HG02884 (cell line): ENCODE measurements at regions not wholly inside any gene's neighbourhood (a gene's known extent, or its start where the extent isn't known, plus 50 kb on each side); places are given as distances from the start of the nearest gene placed in this dataset.

Source experiments
- ATAC-seq: cut with Tn5 transposase; IDR thresholded peaks from one replicate; pipeline ENCODE4 v1.9.1; 2021; ENCODE audit warnings: mild to moderate bottlenecking, moderate library complexity; ENCODE audit not compliant: unreplicated experiment

DNA sequence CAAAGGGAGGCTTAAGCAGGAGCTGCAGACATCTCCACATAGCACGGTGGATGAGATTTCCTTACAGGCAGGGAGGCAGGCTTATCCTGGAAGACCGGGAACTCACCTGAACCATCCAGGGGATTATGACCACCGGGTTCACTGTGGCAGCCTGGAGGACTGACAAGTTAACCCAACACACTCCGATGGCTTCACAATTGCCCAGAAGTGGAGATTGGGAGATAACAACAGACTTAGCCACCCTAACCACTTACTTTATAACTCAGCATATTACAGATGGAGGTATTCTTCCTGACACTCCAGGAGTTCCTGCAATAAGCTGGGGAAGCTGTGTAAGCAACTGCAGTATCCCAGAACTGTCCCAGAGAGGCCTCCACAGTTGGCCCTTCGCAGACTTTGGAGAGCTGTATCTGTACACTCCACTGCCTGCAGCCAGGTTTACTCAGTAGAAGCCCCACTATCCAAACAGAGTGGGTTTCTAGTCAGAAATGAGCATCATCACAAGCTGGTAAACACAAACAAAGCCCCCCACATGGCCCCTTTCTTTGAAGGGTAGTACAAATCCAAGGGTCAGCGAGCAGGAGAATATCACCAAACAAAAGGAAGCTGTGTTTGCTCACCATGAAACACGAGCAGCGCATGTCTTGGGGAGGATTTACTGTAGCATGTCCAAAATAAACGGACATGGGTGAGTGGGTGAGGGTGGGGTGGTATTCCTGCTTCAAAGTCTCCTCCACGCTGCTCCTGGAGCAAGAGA lies 462.2 kb downstream of the RASEF start:
- ATAC-seq = no peak

DNA sequence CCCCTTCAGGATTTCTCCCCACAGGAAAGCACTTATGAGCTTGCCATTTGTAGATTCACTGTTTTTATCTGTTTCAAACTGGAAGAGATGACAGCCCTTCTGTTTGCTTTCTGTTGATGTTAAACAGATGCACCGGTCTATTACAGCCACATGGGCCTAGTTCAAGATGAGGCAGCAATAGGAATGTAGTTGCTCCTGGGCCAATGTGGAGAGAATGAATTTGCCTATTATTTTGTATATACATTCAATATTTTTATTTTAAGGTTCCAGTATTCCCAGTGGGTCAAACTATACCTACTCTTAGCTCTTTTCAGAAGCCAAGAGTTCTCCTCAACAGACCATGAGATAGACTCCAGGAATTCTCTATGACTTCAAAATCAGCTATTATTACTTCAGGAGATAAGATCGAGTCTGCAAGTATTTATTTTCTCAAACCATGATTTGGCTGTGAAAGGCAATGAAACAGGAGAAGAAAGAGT lies 461.6 kb downstream of the RASEF start:
- no peak for ATAC-seq

DNA sequence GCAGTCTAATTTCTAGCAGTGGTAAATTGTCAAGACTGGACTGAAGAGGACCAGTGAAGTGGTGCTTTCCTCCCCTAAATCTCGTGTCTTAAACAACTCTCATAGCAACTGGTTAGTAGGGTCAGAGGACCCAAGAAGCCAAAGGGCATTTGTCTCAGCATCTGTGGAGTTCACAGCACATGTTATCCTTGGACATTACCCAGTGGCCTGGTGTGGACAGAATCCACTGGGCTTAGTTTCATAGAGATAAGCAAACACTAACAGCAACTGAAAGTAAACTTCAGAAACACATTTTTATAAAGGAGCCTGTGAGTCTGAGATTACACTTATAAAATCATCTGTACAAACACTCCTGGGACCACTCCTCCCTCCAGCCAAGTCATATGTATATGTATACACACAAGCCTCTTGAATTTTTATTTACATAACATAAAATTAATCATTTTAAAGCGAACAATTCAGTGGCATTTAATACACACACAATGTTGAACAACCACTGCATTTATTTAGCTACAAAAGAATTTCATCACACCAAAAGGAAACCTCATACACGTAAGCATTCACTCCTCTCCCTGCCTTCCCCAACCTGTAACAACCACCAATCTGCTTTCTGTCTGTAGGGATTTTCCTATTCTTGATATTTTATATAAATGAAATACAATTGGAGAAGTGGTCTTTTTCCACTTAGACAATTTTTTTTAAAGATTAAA lies 457.8 kb downstream of the RASEF start:
- no peak for ATAC-seq

DNA sequence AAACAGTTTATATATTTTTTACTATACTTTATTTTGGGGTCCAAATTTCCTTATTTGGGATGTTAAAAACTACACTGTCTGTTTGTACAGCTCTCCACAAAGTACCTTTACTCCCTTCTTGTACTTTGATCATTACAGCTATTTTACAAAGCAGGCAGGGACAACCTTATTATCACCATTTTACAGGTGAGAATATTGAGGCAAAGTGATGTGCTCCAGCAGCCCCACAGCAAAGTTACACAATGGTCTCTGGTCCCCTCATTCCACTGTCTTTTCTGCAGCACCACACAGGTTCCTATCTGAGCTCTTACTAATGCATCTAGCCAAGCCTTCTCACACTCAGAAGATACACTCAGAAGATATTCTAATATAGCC lies 457.3 kb downstream of the RASEF start:
- ATAC-seq = no peak

DNA sequence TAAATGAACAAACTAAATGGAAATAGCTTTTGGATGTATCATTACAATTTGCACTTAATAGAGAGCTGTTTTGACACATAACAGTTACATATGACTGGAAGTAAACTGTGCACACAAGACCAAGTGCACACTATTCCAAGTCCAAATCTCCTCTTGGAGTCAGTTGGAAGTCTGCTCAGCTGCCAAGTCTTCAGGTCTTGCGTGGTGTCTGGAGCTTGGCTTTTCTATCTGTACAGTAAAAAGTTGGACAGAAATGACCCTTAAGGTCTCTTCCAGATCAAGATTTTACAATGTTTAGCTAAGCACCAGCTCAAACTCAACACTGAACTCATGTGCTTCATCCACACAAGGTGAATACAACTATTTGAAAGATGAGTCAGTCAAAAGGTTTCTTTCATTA lies 456.9 kb downstream of the RASEF start:
- ATAC-seq = no peak

DNA sequence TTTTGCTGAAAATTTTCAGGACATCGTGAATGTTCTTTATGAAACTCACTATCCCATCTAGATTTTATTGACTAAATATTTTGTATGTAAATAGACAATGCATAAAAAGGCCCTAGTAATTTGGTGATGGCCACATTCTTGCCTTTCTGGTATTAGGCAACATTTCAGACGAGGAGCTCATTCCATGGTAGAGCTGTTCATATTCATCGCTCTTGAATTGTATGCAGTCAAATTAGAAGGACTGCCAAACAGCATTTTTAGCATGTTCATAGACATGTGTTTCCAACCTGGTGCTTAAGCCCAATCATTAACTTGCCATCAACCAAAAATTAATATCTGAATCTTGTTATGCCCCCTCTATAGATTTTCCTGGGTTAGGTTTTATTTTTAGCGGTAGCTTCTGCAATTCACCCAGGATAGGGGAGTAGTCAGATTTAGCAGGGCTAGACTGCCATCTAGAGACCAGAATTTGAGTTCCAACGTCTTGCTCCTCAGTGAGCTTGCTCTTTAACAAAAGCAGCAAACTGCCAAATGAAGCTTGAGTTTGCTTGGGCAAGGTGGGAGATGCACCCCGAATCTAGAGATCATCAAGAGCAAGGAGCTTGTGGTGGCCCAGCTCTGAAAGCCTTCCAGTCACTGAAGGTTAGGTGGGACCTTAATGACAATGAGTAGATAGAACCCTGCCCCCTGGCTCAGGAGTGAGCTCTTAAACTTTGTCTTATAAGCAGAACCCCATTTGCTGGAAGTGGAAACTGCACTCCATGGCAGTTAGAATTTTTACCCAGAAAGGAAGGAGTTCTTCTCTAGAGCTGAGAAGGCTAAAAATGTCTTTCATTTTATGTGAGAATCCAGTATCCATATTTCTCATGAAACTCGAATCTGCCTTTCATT lies 456.2 kb downstream of the RASEF start:
- no peak for ATAC-seq

DNA sequence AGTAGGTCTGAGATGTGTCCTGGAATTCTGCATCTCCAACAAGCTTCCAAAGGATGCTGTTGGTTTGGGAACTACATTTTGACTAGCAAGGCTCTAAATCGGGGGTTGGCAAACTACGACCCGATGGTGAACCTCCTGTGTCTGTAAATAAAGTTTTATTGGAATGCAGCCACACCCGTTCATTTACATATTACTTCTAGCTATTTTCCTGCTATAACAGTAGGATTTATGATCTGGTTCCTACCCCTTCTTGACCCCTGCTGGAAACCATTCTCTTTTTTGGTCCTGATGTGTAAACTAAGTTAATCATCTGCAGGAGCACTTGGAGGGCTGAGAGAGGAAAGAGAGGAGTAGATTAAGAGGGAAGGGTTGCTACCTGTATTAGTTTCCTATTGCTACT lies 454.5 kb downstream of the RASEF start:
- no peak for ATAC-seq

DNA sequence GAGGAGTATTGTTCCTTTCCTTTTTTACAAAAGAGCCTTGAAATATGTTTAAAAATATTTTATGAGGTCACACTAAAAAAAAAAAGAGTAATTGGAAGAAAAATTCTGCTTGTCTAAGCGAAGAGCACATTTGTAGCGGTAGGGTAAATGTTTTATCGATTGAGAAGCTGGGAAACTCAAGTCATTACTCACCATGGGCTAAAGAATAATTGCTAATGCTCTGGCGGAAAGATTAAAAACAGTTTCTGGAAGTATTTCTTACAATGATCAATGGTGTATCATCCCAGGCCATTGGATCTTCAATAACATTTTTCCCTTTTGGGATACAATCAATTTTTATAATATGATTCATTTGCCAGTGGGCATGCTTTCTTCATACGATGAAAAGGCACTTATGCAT lies 450.0 kb downstream of the RASEF start:
- no peak for ATAC-seq

DNA sequence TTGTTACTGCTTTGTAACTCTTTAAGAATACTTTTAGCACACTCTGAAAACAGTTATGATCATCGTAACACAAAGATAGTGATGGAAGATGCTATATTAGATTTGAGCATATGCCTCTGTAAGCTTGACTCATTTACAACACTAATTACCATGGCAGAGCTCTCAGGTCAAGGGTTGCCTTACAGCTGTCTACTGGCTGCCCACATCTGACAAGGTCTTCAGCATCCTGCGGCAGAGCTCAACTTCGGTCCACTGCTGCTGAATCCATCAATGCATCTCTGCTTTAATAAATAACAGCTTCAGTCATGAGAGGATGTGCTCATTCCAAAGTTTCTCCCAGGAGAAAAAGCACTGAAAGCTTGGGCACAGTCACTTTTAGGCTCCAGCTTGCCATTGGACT lies 449.4 kb downstream of the RASEF start:
- no peak for ATAC-seq

DNA sequence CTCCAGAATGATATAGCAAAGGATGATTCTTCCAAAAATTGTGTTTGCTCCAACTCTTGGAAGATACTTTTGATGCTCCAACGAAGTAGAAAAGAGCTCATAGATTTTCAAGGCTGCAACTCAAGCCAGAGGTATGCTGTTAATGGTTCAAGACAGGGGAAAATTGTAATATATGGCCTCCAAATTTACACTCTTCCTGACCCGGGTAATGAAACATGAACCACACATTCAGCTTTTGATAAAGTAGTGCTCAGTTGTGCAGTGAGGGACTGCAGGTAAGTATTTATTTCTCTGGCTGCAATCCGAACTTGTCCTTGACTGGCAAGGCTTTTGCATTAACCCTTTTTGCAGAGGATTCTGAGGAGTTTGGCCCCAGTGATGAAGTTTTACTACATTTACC lies 446.4 kb downstream of the RASEF start:
- no peak for ATAC-seq

DNA sequence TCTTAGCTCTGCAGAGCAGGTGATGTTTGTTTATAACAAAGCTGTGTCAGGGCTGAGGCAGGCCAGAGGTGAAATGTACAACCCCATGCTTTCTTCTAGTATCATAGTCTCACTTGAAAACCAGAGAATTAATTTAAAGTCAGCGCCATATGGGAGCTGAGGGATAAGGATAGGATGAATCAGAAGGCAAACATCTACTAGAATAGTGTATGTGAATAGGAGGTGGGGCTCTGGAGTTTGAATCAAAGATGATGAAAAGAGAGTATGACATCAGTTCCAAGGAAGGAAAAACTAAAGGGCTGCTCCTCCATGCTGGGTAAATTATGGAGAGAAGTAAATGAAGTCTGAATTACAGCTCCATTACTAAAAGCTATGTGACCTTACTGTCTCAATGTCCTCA lies 441.5 kb downstream of the RASEF start:
- no peak for ATAC-seq

DNA sequence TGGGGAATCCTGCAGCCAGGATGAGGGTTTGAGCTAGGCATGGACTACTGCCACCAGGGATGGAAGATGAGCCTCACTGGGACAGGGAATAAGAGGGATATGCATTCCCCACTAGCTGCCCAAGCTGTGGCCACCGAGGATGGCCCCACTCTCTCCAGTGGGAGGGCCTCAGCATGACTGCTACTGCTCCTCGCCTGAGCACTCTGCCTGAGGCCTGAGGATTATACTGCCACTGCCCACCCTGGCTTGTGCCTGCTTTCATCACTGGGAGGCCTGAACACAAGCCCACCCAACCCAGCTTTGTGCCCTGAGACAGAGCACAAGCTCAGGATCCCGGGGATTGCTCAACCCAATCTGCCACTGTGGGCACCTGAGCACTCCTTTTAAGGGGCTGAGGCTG lies 425.6 kb downstream of the RASEF start:
- no peak for ATAC-seq

DNA sequence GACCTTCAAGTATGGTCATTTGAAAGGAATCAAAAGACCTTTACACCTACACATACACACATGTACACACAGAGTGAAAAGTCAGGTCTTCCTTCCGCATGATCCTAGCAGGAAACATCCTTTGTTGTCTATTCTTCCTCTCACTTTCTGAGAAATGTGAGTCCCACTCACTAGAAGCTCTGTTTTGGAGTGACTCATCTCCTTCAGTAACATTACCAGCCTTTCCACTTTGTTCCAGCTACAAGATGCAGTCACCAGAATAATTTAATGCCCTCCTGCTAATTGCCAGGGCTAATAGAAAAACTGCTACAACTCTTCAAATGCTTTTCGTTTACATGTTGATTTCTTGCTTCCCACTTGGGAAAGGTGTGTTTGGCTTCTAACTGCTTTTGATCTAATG lies 417.3 kb downstream of the RASEF start:
- ATAC-seq = no peak

DNA sequence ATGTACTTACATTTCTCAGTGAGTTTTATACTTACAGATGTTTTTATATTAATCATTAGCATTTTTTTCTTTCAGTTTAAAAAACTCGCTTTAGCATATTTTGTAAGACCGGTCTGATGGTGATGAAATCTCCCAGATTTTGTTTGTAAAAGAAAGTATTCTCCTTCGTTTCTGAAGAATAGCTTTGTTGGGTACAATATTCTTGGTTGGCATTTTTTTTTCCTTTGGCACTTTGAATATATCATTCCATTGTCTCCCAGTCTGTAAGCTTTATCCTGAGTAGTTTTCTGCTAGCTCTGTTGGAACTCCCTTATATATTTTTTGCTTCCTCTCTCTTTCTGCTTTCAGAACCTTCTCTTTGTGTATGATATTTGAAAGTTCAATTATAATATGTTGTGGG lies 412.6 kb downstream of the RASEF start:
- ATAC-seq = no peak

DNA sequence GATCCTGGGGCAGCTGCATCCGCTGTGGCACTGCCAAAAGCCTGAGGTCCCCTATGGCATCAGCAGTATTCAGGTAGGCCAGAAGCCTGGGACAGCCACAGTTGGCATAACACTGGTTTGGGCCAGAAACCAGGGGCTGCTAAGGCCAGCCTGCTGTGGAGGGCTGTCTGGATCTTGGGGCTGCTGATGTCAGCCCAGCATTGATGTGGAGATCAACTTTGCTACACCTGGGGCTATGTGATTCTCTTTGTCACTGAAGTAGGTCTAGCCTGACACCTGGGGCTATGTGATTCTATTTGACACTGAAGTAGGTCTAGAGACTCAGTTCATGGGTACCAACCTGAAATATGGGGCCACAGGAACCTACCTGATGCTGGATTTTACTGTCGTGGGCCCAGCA lies 411.5 kb downstream of the RASEF start:
- ATAC-seq = no peak

DNA sequence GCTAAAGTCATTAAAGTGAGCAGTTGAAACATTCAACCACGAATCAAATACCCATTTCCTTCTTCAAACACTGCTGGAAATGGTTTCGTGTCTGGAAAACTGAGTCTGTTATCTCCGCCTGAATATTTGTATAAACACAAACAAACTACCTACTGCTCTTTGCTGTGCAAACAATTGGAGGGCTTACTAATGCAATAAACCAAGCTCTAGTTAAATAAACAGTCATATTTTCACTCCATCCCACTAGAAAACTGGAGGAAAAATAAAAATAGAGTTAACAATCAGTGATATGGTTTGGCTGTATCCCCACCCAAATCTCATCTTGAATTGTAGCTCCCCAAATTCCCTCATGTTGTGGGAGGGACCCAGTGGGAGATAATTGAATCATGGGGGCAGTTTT lies 397.6 kb downstream of the RASEF start:
- no peak for ATAC-seq

DNA sequence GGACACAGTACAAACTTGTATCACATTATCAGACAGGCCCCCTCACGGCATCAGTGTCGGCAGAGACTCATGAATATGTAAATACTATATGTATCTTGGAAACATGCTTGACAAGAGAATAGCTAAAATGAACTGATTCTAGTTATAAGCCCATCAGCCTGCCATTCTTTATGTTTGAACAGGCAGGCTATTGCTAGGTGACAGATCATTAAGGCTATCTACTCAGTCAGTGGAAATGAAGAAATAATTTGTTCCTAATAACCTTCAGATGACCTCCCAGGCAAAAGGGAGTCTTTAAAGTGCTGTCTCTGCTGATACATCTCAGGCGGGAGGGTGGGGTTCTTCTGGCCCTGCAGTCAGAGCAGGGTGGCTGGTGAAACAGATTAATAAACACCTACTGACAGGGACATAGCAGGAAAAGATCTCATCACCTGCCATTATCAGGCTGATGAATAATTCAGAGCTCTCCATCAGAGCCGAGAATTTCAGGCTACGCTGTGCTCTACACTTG lies 394.2 kb downstream of the RASEF start:
- ATAC-seq = no peak

DNA sequence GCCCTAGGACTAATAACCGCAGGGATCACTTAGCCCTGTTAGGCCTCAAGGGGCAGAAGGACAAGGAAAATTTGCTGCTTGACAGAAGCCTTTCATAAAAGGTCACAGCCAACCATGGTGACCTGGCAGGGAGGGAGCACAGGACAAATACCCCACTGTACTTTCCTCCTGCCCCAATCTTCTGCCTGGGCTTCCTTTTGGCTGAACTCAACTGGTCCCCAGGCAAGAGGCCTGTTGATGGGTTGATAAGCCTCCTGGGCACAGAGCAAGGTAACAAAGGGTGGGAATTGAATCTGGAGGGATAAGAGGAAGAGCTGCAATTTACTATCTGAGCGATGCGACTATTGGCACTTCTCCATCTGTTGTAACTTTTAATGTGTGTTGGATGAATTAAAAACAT lies 392.9 kb downstream of the RASEF start:
- no peak for ATAC-seq

DNA sequence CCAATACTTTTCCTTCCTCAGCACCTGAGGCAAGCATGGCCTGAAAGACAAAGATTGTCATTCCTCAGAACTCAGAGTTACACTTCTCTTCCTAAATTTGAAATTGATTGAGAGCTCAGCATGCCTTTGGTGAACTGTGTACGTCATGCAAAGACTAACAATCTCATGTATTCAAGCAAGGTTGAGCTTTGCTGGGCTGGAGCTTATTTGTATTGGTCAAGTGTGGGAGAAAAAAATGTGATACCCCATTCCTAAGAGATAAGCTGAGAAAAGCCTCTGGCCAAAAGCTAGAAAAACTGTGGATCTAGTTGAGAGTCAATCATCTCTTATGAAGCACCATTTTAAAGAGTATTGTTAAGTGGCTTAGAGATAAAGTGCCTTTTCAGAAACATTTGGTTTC lies 392.2 kb downstream of the RASEF start:
- no peak for ATAC-seq

DNA sequence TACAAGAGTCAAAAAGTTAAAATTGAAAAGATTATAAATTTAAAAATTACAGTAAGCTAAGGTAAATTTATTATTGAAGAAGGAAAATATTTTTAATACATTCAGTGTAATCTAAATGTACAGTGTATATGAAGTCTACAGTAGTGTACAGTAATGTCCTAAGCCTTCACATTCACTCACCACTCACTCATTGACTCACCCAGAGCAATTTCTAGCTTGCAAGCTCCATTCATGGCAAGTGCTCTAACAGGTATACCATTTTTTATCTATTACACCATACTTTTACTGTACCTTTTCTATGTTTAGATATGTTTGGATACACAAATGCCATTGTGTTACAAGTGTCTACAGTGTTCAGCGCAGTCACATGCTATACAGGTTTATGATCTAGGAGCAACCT lies 389.7 kb downstream of the RASEF start:
- no peak for ATAC-seq

DNA sequence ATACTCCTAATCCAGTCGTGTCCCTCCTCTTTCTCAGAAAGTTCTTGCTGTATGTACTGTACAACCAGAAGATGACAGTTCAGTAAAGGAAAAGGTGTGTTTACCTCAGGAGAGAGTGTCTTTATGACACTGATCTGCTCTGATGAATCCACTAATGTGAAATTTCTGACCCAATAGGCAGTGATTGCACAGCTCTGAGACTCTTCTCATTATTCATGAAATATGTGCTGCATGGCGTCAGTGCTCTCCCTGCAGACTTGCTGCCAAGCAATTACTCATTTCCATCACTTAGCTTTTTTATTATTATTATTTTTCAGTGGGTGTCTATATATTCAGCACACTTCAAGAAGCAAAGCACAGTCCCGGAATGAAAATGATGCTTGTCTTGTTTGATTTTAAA lies 389.0 kb downstream of the RASEF start:
- ATAC-seq = no peak
